ENCODE measurements at regions not wholly inside any gene's neighbourhood (a gene's known extent, or its start where the extent isn't known, plus 50 kb on each side); places are given as distances from the start of the nearest gene placed in this dataset.

DNA sequence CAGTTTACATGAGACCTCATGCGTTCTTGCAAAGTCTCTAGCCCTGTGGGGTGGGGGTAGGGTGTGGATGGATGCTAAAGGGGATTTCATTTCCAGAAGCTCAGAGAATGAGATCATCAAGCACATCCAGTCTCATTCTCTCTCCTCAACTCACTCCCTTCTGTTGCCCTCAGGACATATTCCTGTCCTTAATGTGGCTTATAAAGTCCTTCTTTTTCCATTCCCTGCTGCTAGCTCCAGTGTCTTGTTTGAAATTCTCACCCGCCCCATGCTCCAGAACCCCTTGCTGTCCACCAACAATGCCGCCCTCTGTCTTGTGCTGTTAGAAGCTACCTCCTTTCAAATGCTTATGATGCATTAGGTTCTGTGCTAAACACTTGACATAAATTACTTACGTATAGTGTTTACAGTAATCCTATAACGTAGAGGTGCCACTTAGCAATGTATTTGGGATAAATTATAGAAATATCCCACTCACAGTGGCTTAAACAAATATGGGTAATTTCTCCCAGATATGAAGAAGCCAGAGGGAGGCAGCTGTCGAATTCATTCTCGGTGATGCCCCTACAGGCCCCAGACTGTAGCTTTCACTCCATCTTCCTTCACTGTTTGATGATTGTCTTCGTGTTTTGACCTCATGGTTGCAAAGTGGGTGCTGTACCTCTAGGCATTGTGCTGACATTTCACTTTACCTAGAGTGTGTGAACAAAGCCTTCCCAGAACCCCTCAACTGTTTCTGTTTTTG lies 273.1 kb upstream of the TBL1XR1 start:
- DNase-seq (ENCODE audit: extremely low read depth in 1 of 2, low read depth in 1 of 2): no peak

DNA sequence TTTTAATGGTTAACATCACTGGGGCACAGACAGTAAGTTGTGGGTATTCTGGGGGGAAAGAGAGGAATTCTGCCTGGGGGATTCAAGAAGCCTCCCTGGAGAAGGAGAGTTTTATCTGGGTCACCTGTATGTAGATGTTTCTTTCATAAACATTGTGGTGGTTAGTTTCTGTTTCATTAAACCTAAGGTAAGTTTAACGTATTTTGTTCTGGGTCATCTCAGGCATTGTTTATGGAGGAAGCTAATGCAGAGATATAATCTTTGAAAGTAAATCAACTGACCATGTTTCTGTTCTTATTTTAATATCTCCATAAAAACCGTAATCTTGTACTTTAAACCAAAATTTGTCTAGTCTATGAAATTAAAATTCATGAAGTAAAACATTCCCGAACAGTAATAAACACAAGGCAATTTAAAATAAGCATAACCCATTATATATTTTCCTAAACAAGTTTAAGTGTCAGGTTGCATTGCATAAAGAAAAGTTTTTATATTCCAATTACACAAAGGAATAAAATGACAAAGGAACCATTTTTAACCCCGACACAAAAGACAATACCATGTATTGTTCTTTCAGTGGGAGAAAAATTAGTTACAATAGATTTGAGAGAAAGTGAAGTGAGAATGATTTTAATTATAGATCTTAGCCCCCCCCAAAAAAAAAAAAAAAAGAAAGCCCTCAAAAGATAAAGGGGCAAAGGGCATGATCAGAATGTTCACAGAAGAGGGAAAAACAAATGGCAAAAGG lies 274.6 kb upstream of the TBL1XR1 start:
- no peak for DNase-seq (ENCODE audit: extremely low read depth in 1 of 2, low read depth in 1 of 2)

DNA sequence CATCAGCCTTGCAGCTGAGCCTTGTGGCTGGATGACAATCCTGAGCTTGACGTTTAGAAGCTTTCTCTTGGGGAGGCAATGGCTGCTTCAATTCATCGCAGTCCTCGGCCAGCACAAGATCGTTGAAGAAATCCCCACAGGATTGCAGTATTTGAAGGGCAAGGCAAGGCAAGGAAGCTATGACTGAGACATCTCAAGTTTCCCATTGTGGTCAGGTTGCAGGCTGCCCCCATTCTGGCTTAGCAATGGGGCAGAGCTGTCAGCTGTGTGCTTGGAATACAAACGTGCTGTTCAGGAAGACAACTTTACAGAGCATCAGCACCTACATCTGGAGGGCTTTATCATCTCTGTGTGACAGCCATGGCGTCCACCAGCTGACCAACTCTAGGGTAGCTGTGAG lies 275.9 kb upstream of the TBL1XR1 start:
- no peak for DNase-seq (ENCODE audit: extremely low read depth in 1 of 2, low read depth in 1 of 2)

DNA sequence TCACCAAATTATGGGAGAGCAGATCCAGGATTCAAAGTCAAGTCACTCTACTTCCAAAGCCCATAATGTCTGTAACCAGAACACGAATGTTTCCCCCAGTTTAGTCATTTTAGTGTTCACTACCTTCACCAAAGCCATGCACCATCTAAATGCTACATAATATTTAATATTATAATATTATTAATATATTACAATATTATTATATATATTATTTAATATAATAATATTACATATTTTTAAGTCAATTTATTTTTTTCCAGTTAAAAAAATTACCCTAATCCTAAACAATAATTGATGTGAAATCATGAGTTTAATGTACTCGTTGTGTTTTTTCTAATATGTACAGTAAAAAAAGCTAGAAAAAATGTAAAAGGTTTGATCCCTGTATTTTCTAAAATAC lies 276.6 kb upstream of the TBL1XR1 start:
- no peak for DNase-seq (ENCODE audit: extremely low read depth in 1 of 2, low read depth in 1 of 2)

DNA sequence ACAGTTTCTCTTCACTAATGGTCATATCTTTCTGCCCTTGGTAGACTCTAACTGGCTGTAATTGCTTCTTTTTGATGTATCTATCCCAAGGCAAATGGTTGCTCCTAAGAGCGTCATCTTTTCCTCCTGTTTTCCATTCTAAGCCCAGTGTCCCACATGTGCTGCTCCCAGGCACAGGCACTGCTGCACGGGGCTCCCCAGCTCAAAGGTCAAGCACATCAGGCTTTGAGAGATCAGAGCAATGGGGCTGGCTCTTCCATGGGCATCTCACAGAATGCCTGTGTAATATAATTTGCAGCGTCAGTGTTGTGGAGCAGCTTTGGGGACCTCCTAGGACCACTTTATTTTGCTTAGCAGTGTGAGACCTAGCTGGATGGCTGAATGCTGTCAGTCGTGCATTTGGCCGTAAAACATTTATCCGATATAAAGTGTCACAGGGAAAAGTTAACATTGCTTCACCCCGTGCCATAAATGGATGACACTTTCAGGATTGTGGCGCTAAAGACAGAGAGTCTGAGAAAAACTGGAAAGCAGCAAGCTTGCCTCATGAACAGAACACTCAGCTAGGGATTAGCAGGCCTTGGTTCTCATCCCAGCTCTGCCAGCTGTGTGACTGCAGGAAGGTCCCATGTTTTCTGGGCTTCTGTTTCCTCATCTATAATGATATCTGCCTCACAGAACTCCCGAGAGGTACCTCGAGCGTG lies 277.5 kb upstream of the TBL1XR1 start:
- no peak for DNase-seq (ENCODE audit: extremely low read depth in 1 of 2, low read depth in 1 of 2)

DNA sequence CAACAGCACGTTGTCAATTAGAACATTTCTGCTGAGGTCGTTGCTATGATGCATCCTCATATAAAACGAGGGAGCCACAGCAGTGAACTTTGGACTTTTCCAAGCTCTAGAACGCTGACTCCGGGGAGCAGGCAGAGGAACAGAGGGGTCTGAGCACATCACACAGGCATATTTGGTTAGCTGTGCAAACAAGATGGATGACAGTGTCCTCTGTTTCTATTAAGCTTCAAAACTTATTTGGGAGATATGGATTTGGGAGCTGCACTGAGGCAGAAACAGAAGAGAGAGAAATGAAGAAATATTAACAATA lies 278.0 kb upstream of the TBL1XR1 start:
- DNase-seq (ENCODE audit: extremely low read depth in 1 of 2, low read depth in 1 of 2): no peak

DNA sequence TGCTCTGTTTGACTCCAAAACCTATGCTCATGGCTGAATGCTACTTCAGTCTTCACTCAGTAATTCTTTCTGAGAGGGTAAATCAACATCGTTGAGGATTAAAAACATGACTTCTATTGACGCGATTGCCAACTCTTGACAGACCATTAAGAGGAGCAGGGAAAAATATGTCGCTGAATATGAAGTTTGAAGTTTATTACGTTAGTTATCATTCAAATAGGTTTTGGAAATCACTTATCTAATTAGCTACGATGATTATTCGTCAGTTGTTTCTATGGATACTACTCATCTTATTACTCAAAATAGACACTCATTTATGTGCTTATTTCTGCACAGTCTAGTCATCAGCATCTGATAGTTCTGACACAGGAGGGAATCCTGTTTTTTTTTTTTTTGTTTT lies 279.2 kb upstream of the TBL1XR1 start:
- DNase-seq (ENCODE audit: extremely low read depth in 1 of 2, low read depth in 1 of 2): no peak

DNA sequence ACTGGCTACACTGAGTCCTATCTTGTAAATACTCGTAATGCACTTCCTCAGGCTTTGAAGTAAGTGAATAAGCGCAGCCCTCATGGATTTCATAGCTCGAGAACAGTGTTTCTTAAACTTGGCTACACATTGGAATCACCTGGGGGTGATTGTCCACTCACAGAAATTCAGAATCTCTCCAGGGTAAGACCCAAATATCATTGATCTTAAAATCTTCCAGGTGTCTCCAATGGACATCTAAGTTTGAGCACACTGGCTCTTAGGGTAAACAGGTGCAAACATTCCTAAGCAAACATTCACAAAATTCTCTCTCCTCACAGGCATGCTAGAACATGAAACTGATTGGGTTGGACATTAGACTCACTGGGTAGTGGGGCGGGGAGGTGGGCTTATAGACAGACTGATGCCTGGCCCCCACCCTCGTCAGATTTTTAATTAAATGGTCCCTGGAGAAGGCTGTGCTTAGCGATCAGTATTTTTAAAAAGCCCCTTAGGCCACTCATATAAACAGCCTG lies 279.7 kb upstream of the TBL1XR1 start:
- DNase-seq (ENCODE audit: extremely low read depth in 1 of 2, low read depth in 1 of 2): no peak

DNA sequence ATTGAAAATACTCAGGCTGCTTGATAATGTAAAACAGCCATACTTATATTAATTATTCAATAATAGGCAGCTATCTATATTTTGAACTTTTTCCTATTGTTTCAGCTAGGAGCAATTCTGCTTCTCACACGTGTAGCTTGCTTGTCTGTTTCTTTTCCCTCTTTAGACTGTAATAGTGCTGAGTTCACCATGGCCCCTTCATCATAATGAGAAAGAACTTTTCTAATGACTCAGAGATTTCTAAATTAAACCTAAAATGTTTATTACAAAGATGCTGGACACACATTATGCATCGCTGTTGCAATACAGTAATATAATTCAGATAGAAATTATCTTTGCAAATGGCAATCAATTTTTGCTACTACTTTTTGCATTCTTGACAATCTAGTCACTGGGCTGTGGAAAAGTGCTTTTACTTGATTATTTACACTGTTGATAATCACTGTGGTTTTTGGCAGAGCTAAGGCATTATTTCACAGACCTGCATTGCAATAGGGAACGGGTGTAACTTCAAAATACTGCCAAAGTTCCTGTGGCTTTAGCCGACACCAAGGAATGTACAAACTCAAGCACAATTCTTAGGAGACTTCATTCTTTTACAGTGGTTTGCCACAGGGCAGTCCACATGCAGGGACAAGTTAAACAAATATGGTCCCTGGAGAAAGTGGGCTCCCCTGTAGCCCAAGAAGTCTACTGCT lies 281.0 kb upstream of the TBL1XR1 start:
- DNase-seq (ENCODE audit: extremely low read depth in 1 of 2, low read depth in 1 of 2): no peak

DNA sequence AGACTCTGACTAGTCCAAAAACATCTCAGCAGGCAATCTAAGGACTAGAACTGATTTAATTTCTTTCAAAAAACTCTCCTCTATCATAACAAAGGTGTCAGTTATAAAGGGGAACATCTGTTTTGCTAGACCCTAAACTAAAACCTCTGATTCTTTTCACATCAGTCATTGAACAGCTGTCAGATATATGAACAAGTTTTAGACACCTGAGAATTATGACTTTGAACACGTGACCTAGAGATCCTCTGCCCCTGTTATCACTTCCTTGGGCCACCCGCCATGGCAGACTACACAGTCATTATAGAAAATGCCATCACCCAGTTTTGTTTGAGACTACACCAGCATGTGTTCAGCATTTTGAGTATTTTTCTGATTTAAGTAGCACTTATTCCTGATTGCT lies 282.3 kb upstream of the TBL1XR1 start:
- DNase-seq (ENCODE audit: extremely low read depth in 1 of 2, low read depth in 1 of 2): no peak

DNA sequence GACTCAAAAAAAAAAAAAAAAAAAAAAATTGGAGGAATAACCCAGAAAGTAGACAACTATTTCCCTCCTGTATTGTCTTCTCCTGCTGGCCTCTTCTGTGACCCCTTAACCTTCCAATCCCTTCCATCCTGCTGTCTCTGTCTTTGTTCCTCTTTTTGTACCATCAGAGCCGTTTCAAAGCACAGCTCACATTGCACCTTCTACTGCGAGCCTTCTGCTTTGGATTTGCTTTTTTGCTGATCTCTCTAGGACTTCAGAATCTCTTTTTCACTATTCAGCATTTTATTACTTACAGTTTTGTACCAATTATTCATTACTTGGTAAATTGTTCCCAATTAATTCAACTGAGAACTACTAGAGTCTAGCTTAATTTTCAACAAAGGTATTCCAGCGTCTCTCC lies 284.0 kb upstream of the TBL1XR1 start:
- DNase-seq (ENCODE audit: extremely low read depth in 1 of 2, low read depth in 1 of 2): no peak

DNA sequence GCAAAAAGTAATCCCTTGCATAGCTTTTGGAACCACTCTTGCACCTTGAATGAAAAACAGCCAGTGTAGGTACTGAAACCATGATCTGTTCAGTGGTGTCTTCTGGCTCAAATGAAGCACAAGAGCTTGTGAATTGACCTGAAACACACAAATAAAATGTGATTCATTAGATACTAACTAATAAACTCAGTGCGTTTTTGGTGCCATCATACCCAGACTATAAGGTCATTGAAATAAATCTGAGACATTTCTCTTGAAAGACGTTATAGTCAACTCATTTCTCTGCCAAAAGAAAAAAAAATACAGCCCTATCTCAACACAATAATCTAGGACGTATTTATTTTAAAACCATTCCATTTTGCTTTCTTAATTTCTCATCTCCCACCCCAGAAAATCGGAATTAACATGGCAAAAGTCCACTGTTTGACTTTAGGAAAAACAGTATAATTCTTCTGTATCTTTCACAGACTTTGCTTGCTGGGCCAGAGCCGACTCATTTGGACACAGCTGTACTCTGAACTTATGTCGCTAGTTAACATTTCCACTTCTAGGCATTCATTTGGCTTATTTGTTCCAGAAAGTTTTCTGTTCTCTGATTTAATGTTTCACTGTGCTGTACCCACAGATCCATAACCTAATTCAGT lies 284.9 kb upstream of the TBL1XR1 start:
- no peak for DNase-seq (ENCODE audit: extremely low read depth in 1 of 2, low read depth in 1 of 2)

DNA sequence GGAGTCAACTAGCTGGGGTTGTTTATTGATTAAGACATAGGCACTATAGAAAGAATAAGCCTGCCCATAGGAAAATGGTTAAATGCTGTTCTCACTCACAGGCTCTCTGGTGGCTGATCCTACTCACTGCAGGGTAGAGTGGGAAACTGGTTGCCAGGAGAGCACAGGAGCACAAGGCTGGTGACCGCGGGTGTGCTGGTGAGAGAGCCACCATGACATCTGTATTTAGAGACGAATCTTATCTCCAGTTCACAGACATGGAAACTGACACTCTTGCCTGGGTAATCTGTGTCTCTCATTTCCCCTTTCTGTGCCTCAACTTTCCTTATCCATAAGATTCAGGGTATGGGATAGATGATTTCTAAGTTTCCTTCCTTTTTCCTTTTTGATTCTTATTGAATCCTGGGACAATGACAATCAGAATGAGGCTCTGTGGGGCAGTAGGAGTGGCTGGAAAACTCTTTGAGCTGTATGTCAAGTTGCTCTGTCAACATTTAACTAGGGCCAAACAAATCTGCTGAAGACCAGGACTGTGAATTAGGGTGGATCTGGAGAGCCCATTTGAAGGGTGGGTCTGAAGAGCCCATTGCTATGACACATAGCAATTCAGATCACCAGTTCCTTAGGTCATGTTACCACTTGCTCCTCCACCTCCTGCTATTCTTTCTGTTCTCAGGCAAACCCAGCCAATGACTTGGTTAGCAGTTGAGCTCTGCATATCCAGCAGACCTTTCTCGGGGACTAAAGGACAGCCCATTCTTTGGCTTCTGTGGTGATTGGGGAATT lies 286.1 kb upstream of the TBL1XR1 start:
- DNase-seq (ENCODE audit: extremely low read depth in 1 of 2, low read depth in 1 of 2): no peak

DNA sequence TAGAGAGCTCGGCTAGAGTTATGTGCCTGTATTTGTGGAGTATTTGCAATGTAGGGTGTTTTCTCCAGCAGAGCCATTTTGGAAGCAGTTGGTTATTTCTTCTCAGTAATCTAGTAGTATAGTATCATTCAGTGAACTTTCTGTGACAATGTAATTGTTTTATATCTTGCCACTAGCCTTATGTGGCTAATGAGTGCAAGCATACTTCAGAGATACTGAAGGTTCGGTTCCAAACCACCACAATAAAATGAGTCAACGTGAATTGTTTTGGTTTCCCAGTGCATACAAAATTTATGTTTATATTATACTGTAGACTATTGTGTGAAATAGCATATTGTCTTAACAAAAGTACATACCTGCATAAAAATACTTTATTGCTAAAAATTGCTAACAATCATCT lies 286.9 kb upstream of the TBL1XR1 start:
- DNase-seq (ENCODE audit: extremely low read depth in 1 of 2, low read depth in 1 of 2): no peak

DNA sequence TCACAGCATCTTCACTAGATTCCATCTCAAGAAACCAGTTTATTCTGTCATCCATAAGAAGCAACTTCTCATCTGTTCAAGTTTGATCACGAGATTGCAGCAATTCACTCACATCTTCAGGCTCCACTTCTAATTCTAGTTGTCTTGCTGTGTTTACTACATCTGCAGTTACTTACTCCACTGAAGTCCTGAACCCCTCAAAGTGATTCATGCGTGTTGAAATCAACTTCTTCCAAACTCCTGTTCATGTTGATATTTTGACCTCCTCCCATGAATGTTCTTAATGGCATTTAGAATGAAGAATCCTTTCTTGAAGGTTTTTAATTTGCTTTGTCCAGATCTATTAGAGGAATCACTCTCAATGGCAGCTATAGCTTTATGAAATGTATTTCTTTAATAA lies 287.6 kb upstream of the TBL1XR1 start:
- DNase-seq (ENCODE audit: extremely low read depth in 1 of 2, low read depth in 1 of 2): no peak

DNA sequence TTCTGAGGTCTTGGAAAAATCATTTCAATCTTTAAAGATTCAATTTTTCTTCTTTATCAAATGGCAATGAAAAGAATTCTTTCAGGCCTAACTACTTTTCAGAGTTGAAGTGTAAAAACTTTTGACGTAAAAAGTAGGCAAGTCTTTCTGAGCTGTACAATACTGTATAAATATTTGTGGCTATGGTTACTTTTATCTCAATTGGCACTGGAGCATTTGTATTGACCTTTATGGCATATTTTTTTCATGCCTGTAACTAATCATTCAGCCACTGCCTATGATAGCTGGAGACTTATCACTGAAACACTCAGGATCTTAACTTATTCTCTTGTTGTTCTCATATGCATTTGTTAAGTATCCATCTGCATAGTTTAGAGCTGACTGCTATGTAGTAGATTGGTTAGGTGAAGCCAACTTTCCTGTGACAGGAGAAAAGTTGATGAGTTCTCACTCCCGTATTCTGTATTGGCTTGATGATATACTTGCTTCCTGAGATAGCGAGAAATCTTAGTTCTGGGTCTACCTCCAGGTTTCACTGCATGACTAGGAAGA lies 290.4 kb upstream of the TBL1XR1 start:
- no peak for DNase-seq (ENCODE audit: extremely low read depth in 1 of 2, low read depth in 1 of 2)

DNA sequence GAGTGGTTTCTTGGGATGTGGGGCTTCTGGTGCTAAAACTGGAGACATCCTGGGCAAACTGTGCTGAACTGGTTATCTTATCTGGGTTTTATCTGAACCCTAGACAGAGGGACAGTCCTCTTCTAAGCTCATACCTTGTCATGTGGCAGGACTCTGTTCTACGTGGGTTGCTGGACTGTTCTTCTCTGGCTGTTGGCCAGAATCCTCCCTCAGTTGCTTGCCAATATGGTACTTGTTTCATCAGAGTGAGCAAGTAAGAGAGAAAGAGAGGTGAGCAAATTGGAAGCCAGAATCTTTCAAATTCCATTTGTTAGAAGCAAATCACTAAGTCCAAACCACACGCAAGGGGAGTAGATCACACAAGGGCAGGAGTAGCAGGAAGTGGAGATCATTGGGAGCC lies 291.5 kb upstream of the TBL1XR1 start:
- no peak for DNase-seq (ENCODE audit: extremely low read depth in 1 of 2, low read depth in 1 of 2)

DNA sequence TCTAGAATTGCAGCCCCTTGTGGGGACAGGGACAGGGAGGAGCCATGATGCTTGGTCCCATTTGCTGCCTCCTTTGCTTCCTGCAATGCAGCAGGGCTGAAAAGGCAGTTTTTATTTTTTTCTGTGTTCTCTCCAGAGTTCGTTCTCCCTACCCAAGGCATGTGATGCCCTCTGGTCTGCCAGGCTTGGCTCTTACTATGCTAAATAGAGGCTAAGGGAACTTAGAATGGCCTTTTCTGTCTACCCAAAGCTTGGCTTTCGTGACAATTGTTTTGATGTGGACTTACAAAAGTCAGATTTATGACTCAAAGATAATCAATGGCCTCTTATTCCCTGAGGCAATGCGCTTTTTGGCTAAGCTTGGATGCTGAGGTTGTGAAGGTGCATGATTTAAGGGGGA lies 293.3 kb upstream of the TBL1XR1 start:
- DNase-seq (ENCODE audit: extremely low read depth in 1 of 2, low read depth in 1 of 2): no peak

DNA sequence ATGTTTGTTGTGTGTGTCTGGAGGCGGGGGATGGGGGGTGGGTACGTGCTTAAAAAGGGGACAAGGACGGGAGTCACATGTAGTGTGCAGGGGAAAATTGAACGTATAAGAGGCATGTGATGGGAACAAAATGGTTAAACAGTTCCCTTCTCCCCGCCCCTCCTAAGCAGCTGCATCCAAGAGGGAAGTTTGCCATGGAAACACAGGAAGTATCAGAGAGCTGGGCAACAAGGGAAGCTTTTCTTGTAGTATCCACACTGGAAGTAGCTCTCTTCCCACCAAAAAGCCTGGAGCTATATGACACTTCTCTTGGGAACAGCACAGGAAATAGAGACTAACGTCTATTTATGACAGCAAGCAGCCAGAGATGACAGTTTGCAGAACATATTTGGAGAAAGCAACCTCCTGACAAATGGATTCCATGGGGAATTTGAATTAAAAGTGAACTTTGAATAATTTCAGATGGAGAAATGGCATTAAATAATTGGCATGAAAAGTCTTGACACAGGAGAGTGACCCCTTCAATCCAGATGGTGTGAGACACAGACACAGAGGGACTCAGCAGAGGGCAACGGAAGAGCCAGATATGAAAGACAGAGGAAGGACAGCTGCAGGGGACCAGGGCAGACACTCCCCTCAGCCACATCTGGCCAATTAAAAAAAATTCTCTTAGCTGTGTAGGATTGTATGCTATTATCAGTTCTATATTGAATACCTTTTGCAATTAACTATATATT lies 294.2 kb upstream of the TBL1XR1 start:
- DNase-seq (ENCODE audit: extremely low read depth in 1 of 2, low read depth in 1 of 2): no peak
